WERI-Rb-1 (cell line): ENCODE measurements at regions not wholly inside any gene's neighbourhood (a gene's known extent, or its start where the extent isn't known, plus 50 kb on each side); places are given as distances from the start of the nearest gene placed in this dataset.
"Not testable (repeated sequence)": the region's sequence is repeated elsewhere in the genome, so short reads cannot be mapped to it uniquely, and the experiment has no call there.

Experiments used
- DNase-seq: peaks from one replicate; pipeline ENCODE4 v3.0.0-alpha.2; 2020
- H3K27ac ChIP-seq: fragments of 250-450 bp; sonication (Bioruptor Pico); 2 replicates; pipeline ENCODE4 v1.5.1; 2020; ENCODE audit warnings: mild to moderate bottlenecking, moderate library complexity
- H3K27me3 ChIP-seq: fragments of 250-450 bp; sonication (Bioruptor Pico); 2 replicates; pipeline ENCODE4 v1.5.1; 2021; ENCODE audit warnings: mild to moderate bottlenecking, low read depth, moderate library complexity; ENCODE audit not compliant: insufficient read depth, severe bottlenecking
- H3K36me3 ChIP-seq: fragments of 250-450 bp; sonication (Bioruptor Pico); 2 replicates; pipeline ENCODE4 v1.5.1; 2020; ENCODE audit warnings: mild to moderate bottlenecking, moderate library complexity
- H3K4me3 ChIP-seq: 2 replicates; pipeline ENCODE4 v1.5.1; 2011; ENCODE audit warnings: low read depth, mild to moderate bottlenecking, control low read depth, low read length
- H3K9me3 ChIP-seq: fragments of 250-450 bp; sonication (Bioruptor Pico); 2 replicates; pipeline ENCODE4 v1.5.1; 2021; ENCODE audit warnings: mild to moderate bottlenecking, moderate library complexity; ENCODE audit not compliant: severe bottlenecking
- CTCF ChIP-seq: IDR thresholded peaks from 2 replicates; pipeline ENCODE4 v1.5.1; 2011; ENCODE audit warnings: low read depth, mild to moderate bottlenecking, control low read depth, inconsistent platforms, low read length

- H3K27ac ChIP-seq, DNase-seq, H3K9me3 ChIP-seq, H3K4me3 ChIP-seq, H3K36me3 ChIP-seq: not testable (repeated sequence)
- peaks cover 29% of the 10 kb centered on the region for H3K27me3 ChIP-seq
Measured at GRCh38 chr10:78096486-78096885, 62.8 kb downstream of the RPS24 start.

GRCh38 chr10:78102593-78102992 lies 68.9 kb downstream of the RPS24 start:
- H3K9me3 ChIP-seq, result peaks cover 36% of the 10 kb centered on the region
- not testable (repeated sequence) for DNase-seq
- peaks cover 59% of the 10 kb centered on the region for H3K27me3 ChIP-seq

GRCh38 chr10:78109210-78109609 lies 75.5 kb downstream of the RPS24 start:
- no peaks in the 10 kb centered on the region for H3K36me3 ChIP-seq
- H3K9me3 ChIP-seq, result peaks cover 27% of the 10 kb centered on the region
- peaks cover 47% of the 10 kb centered on the region for H3K27me3 ChIP-seq
- DNase-seq, result no peak
- TF ChIP-seq CTCF, result no peak
- no peak overlapping the region for H3K4me3 ChIP-seq
- no peak overlapping the region for H3K27ac ChIP-seq

More at GRCh38 chr10:78102593-78102992, 68.9 kb downstream of the RPS24 start:
- H3K36me3 ChIP-seq, H3K27ac ChIP-seq, H3K4me3 ChIP-seq: not testable (repeated sequence)

- Histone ChIP-seq H3K27me3 (peaks cover 13% of the 10 kb centered on the region), H3K36me3 (no peaks in the 10 kb centered on the region), H3K4me3 (no peak overlapping the region), H3K27ac (no peak overlapping the region), H3K9me3 (no peaks in the 10 kb centered on the region)
- DNase-seq, result no peak
- no peak for TF ChIP-seq CTCF
Measured at GRCh38 chr10:78115135-78115853, 81.6 kb downstream of the RPS24 start.

GRCh38 chr10:78116361-78116760 lies 82.7 kb downstream of the RPS24 start:
- DNase-seq, result no peak
- no peak overlapping the region for H3K4me3 ChIP-seq
- H3K9me3 ChIP-seq, result no peaks in the 10 kb centered on the region
- H3K27ac ChIP-seq, result no peak overlapping the region
- no peak for TF ChIP-seq CTCF
- H3K27me3 ChIP-seq, result peaks cover 13% of the 10 kb centered on the region
- H3K36me3 ChIP-seq, result no peaks in the 10 kb centered on the region

GRCh38 chr10:78118591-78118990 lies 84.9 kb downstream of the RPS24 start:
- no peak for TF ChIP-seq CTCF
- H3K27ac ChIP-seq, result no peak overlapping the region
- peaks cover 8% of the 10 kb centered on the region for H3K9me3 ChIP-seq
- H3K27me3 ChIP-seq, result peaks cover 11% of the 10 kb centered on the region
- H3K36me3 ChIP-seq, result no peaks in the 10 kb centered on the region
- H3K4me3 ChIP-seq, result no peak overlapping the region
- no peak for DNase-seq

GRCh38 chr10:78121801-78122200 lies 88.1 kb downstream of the RPS24 start:
- Histone ChIP-seq H3K36me3 (no peaks in the 10 kb centered on the region), H3K27me3 (no peaks in the 10 kb centered on the region), H3K9me3 (peaks cover 9% of the 10 kb centered on the region), H3K4me3 (no peak overlapping the region), H3K27ac (no peak overlapping the region)
- no peak for TF ChIP-seq CTCF
- no peak for DNase-seq
